HG03558 (cell line): ENCODE measurements at regions not wholly inside any gene's neighbourhood (a gene's known extent, or its start where the extent isn't known, plus 50 kb on each side); places are given as distances from the start of the nearest gene placed in this dataset.

Experiments
- ATAC-seq: cut with Tn5 transposase; IDR thresholded peaks from one replicate; pipeline ENCODE4 v1.9.1; 2021; ENCODE audit warnings: moderate number of reproducible peaks; ENCODE audit not compliant: unreplicated experiment; ENCODE audit errors: extremely low read depth

GRCh38 chr14:62315631-62316030 is 553.4 kb downstream of the SNAPC1 start:
- no peak for ATAC-seq

- no peak for ATAC-seq
Measured at GRCh38 chr14:62322216-62322615, 560.0 kb downstream of the SNAPC1 start.

DNA sequence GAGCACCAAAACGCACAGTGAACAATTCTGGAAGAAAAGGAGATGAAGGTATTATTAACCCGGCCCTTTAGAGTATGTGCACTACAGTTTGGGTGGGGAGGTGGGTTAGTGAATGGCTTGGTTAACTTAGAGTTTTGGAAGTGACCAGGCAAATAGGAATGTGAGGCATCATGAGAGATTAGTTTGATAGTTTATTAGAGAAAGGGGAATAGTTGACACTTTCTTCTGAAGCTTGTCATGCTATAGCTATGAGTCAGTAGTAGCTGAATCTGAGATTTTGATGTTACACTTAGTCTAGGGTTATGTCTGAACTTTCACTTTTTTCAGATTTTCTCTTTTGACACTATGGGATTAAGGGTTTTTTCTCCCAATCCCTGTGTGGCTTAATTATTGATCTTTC is 567.2 kb downstream of the SNAPC1 start:
- ATAC-seq = no peak

DNA sequence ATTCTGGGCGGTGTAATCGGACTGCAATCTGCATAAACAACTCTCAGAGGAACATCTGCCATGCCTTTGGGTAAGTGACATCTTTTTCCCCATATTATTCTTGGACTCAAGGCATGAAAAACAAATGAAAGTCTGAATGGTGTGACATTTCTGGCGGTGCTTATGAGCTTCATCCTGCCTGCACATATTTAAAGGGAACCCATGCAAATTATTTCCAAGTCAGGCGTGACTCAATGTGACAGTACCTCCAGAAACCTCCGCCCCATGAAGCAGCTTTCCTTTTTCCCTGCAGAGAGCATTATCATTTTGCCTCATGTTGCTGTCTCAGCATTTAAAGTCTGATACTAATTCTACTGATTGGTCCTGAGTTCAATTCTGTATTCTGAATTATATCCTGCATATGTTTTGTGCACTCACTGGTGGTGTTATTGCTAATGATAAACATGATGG is 585.4 kb downstream of the SNAPC1 start:
- no peak for ATAC-seq

- ATAC-seq = no peak
Measured at GRCh38 chr14:62357362-62357761, 595.1 kb downstream of the SNAPC1 start.

GRCh38 chr14:62364161-62364560 is 601.9 kb downstream of the SNAPC1 start:
- ATAC-seq = no peak

- ATAC-seq = no peak
Measured at GRCh38 chr14:62364800-62365280, 602.6 kb downstream of the SNAPC1 start.

- ATAC-seq = no peak
Measured at GRCh38 chr14:62369919-62370560, 607.8 kb downstream of the SNAPC1 start.

DNA sequence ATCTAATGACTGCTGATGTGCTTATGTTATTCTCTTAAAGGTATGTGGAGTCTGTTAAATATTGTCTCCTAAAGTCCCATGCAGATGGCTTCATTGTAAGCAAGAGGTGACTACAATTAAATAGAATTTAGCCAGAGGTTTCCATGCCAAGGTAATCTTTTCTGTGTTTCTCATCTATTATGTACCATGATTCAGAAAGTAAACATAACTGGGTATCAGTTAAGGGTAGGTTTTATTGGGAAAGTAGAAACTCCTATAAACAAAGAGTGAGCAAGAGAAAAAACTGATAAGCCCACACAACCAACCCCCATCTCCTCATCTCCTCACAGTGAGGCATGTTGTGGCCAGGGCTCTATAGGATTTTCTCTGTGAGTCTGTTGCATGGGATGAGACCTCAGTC is 611.7 kb downstream of the SNAPC1 start:
- no peak for ATAC-seq

DNA sequence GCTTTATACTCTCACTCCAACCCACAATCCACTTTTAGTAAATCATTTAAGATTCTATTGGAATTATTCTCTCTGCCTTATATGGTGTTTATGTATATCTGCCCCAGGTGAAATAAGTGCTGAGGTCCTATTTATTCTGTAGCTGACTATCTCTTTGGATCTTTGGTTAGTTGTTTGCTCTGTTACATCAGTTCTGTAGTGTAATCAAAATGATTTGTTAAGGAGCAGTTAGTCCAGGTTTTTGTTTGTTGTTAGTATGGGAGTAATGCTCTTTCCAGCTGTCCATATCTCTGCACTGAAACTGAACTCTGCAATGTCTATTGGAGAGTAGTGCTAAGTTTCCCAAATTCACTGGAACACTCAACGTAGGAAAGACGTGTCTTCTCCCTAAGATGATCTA is 615.8 kb downstream of the SNAPC1 start:
- ATAC-seq = no peak

- no peak for ATAC-seq
Measured at GRCh38 chr14:62381311-62382070, 619.3 kb downstream of the SNAPC1 start.

DNA sequence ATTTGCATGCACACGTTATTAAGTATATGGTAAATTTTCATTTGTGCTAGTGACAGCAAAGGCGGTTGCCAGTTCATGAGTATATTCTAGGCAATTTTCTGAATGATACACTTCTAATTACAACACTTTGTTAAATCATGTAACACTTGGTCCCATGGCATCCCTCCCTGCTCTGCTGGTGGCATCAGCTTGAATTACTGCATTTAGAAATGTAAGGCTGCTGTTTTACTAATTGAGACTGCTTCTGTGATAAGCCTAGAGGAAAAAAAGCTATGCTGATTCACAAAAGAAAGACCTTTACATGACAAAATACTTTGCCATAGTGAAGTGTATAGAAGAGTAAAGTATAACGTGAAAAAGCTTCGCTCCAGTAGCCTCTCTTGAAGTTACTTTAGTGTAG is 636.1 kb downstream of the KCNH5 start:
- ATAC-seq = no peak

GRCh38 chr14:62409626-62410300 is 635.5 kb downstream of the KCNH5 start:
- ATAC-seq = no peak

GRCh38 chr14:62420847-62421246 is 624.4 kb downstream of the KCNH5 start:
- no peak for ATAC-seq

DNA sequence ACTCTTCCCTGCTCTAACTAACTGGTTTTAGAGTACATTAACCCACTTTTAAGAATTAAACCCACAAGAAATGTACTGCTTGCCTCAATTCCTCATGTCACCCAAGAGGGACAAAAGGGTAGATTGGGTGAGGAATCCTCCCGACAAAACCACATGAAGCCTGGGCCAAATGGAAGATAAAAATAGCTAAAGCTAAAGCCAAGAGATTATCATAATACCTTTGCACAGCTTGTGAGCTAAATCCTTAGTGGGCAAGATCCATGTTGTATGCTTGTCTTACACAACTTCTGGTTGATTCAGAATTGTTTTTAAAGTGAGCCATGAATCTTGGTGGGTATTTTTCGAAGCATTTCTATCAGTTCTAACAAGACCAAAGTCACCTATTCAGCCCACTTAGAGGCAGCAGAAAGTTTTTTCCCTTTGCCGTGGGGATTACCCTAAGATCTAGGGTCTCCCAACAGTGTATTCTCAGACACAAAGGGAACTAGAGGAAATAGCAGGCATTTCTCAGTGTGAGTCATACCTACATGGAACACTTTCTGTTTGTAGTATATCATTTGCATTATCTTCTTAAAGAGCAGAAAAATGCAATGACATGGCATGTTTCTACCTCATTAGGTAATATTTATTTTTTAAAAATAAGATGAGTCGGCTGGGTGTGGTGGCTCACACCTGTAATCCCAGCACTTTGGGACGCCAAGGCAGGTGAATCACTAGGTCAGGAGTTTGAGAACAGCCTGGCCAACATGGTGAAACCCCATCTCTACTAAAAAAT is 616.6 kb downstream of the KCNH5 start:
- ATAC-seq = no peak

DNA sequence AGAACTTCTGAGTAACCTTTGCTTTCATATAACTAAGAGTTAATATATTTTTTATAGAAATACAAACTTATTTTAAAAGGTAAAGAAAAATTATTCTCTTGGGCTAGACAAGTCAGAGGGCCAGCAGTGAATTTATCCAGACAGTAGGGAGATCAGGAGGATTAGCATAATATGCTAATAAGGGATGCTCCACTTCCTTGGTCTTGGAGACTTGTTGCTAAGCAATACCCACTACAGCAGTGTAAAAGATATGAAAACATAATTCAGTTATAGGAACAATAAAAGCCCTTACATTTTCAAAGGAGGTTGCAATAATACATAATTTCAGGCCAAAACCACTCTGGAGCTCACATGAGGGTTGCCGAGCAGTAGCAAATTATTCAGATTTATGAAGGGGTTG is 615.6 kb downstream of the KCNH5 start:
- no peak for ATAC-seq

DNA sequence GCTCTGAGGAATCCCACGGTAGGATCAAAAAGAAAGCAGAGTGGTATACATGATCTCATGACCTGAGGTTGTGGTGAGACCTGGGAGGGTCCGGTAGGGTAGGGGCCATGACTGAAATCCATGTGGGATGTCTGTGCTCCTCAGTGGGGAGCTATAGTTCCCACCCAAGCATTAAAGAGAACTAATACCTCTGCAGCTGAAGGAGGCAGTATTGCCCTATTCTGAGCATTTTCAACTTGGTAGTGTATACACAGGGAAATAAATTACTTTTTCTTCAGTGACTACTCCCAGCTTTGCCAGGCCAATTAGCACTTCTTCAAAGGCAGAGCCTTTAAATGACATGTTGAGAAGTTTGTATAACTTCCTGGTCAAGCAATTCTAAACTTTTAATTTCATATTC is 613.8 kb downstream of the KCNH5 start:
- ATAC-seq = no peak

DNA sequence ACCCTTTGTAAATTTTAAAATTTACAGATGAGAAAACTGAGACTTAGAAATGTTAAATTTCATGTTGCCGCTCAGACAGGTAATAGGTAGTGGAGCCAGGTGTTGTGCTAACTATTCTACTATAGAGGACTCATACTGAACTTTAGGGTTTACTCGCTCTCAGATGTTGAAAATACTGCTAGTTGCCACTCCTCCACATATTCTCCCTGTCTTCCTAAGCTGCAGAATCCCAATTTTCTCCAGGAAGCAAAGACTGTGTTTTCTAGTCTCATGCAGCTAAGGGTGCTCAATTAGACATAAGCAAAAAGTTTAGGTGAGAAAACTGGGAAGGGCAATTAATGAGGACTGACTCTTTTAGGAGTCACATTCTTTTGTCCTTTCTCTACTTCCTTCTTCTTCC is 612.3 kb downstream of the KCNH5 start:
- no peak for ATAC-seq

DNA sequence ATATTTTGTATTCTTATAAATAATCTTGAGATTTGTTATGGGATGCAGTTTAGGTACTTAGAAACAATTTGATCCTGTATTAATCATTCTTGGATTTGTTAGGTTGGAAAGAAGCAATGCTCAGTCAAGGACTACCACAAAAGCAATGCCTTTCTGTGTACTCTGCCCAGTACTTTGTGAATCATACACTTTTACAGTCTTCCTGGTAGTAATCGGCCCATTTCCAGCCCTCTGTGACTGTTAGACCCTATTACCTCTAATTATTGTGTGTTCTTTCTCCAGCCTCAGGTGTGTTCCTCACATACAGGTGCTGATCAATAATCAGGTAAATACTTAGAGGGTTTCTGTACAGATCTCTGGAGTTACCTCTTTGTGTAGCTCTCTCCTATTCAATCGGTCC is 609.0 kb downstream of the KCNH5 start:
- ATAC-seq = no peak

DNA sequence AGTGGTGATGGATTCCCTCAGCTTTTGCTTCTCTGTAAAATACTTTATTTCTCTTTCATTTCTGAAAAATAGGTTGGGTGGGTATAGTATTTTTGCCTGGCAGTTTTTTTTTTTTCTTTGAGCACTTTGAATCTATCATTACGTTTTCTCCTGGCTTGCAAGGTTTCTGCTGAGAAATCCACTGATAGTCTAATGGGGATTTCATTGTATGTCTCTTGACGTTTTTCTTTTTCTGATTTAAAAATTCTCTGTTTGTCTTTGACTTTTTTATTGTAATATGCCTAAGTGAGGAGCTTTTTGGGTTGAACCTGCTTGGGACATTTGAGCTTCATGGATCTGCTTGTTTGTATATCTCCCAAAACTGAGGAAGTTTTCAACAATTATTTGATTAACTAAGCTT is 606.0 kb downstream of the KCNH5 start:
- ATAC-seq = no peak

DNA sequence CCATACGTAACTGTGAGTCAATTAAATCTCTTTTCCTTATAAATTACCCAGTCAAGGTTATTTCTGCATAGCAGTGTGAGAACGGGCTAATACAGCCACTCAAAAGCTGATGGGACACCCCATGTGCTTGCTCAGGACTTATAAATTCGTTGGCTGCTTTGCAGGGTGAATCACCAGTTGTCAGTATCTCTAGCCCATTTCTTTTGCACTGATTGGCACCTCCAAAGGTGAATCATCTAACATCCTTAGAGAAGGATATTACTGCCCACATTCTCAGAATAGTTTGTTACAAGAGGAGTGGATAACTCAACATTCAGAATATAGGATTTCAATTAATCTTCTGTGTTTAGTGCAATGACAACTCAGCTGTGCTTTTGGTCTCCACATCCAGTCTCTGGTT is 601.5 kb downstream of the KCNH5 start:
- ATAC-seq = no peak
